ENCODE measurements at regions not wholly inside any gene's neighbourhood (a gene's known extent, or its start where the extent isn't known, plus 50 kb on each side); places are given as distances from the start of the nearest gene placed in this dataset.
"Not testable (repeated sequence)": the region's sequence is repeated elsewhere in the genome, so short reads cannot be mapped to it uniquely, and the experiment has no call there.

- ChIA-PET CTCF (no interaction called here), POLR2A (no interaction called here)
- Mint-ChIP-seq H3K27ac (no peak overlapping the region), H3K4me1 (no peaks in the 10 kb centered on the region), H3K36me3 (no peaks in the 10 kb centered on the region), H3K9me3 (no peaks in the 10 kb centered on the region), H3K27me3 (ENCODE audit: low read depth) (no peaks in the 10 kb centered on the region), H3K4me3 (no peak overlapping the region)
- no peak for TF ChIP-seq OVOL2 (CRISPR knock-in tag; IDR thresholded peaks at IDR 0.05; ENCODE audit: borderline replicate concordance)
- TF ChIP-seq SMAD4 (CRISPR knock-in tag; IDR thresholded peaks at IDR 0.05), result no peak
- TF ChIP-seq CREM (CRISPR knock-in tag; IDR thresholded peaks at IDR 0.05), result no peak
- TF ChIP-seq HMGXB4 (CRISPR knock-in tag; IDR thresholded peaks at IDR 0.05), result no peak
- no peak for TF ChIP-seq GRHL2 (CRISPR knock-in tag; IDR thresholded peaks at IDR 0.05; ENCODE audit: insufficient replicate concordance, severe bottlenecking)
- TF ChIP-seq JUN (CRISPR knock-in tag; IDR thresholded peaks at IDR 0.05), result no peak
- no peak for TF ChIP-seq USF1 (CRISPR knock-in tag; IDR thresholded peaks at IDR 0.05)
- TF ChIP-seq ATF2 (CRISPR knock-in tag; IDR thresholded peaks at IDR 0.05; ENCODE audit: borderline replicate concordance, low read depth), result no peak
- no peak for TF ChIP-seq ZNF121 (CRISPR knock-in tag; IDR thresholded peaks at IDR 0.05)
- no peak for TF ChIP-seq ZNF138 (CRISPR knock-in tag; conservative IDR thresholded peaks at IDR 0.05)
- TF ChIP-seq ERG (CRISPR knock-in tag; IDR thresholded peaks at IDR 0.05), result no peak
- no peak for TF ChIP-seq ZBTB21 (CRISPR knock-in tag; IDR thresholded peaks at IDR 0.05; ENCODE audit: borderline replicate concordance)
- TF ChIP-seq CREB1 (CRISPR knock-in tag; IDR thresholded peaks at IDR 0.05), result no peak
- TF ChIP-seq NR2C2 (CRISPR knock-in tag; IDR thresholded peaks at IDR 0.05), result no peak
- TF ChIP-seq MYBL2 (CRISPR knock-in tag; IDR thresholded peaks at IDR 0.05), result no peak
- TF ChIP-seq USF2 (CRISPR knock-in tag; IDR thresholded peaks at IDR 0.05), result no peak
- no peak for TF ChIP-seq ZNF671 (CRISPR knock-in tag; IDR thresholded peaks at IDR 0.05)
- TF ChIP-seq MAX (CRISPR knock-in tag; IDR thresholded peaks at IDR 0.05), result no peak
- TF ChIP-seq AR (CRISPR knock-in tag; IDR thresholded peaks at IDR 0.05), result no peak
- DNase-seq (ENCODE audit: low spot score), result no peak
- ATAC-seq, result no peak
Observed at GRCh38 chr4:60683973-60684372, 516.2 kb upstream of the ADGRL3 start.

- POLR2A ChIA-PET, result interaction anchor here (0.6 kb wide), 1 partner anchor 635 kb away, joined by 6 read pairs; no protein-coding TSS in a partner anchor
- H3K27me3 Mint-ChIP-seq (ENCODE audit: low read depth); ATAC-seq; H3K4me1 Mint-ChIP-seq; H3K27ac Mint-ChIP-seq; DNase-seq (ENCODE audit: low spot score); H3K4me3 Mint-ChIP-seq; CTCF ChIA-PET: not testable (repeated sequence)
- Mint-ChIP-seq H3K36me3 (peaks cover 20% of the 10 kb centered on the region), H3K9me3 (peaks cover 63% of the 10 kb centered on the region)
Observed at GRCh38 chr4:60696062-60696461, 504.1 kb upstream of the ADGRL3 start.

Data from WTC11 (cell line).